ENCODE measurements at regions not wholly inside any gene's neighbourhood (a gene's known extent, or its start where the extent isn't known, plus 50 kb on each side); places are given as distances from the start of the nearest gene placed in this dataset.

GRCh38 chr10:29881336-29881771 lies 178.0 kb downstream of the JCAD start:
- no peaks in the 10 kb centered on the region for H3K27me3 ChIP-seq (ENCODE audit: control insufficient read depth, insufficient read depth, low read length)
- H3K4me1 ChIP-seq (ENCODE audit: control insufficient read depth, insufficient read depth, low read length): no peaks in the 10 kb centered on the region
- no peak overlapping the region for H3K4me3 ChIP-seq (ENCODE audit: low read depth, low read length)
- no peak overlapping the region for H3K27ac ChIP-seq (ENCODE audit: low read depth, low read length)
- no peak overlapping the region for H3K9ac ChIP-seq (ENCODE audit: low read depth, low read length)
- no peaks in the 10 kb centered on the region for H3K36me3 ChIP-seq (ENCODE audit: control insufficient read depth, insufficient read depth, low read length)
- no peaks in the 10 kb centered on the region for H3K9me3 ChIP-seq (ENCODE audit: control insufficient read depth, insufficient read depth, low read length)

DNA sequence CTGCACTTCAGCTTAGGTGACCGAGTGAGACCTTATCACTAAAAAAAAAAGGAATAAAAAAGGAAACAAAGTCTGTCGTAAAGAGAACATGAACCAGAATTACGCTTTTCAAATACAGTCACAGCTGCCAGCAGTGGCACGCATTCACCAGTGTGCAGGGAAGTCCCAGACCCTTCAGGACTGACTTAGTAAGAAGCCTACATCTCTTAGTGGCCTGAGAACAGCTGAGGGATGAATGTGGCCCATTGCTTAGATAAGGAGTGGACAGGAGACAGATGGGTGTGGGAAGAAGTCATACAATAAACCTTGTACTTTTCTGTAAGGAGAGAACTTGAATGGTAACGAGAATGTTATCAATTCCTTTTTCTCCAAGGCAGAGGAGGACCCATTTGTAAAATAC lies 178.5 kb downstream of the JCAD start:
- H3K27me3 ChIP-seq (ENCODE audit: control insufficient read depth, insufficient read depth, low read length): no peaks in the 10 kb centered on the region
- H3K9me3 ChIP-seq (ENCODE audit: control insufficient read depth, insufficient read depth, low read length): no peaks in the 10 kb centered on the region
- no peak overlapping the region for H3K4me3 ChIP-seq (ENCODE audit: low read depth, low read length)
- H3K4me1 ChIP-seq (ENCODE audit: control insufficient read depth, insufficient read depth, low read length): no peaks in the 10 kb centered on the region
- no peak overlapping the region for H3K27ac ChIP-seq (ENCODE audit: low read depth, low read length)
- H3K36me3 ChIP-seq (ENCODE audit: control insufficient read depth, insufficient read depth, low read length): no peaks in the 10 kb centered on the region
- H3K9ac ChIP-seq (ENCODE audit: low read depth, low read length): no peak overlapping the region

DNA sequence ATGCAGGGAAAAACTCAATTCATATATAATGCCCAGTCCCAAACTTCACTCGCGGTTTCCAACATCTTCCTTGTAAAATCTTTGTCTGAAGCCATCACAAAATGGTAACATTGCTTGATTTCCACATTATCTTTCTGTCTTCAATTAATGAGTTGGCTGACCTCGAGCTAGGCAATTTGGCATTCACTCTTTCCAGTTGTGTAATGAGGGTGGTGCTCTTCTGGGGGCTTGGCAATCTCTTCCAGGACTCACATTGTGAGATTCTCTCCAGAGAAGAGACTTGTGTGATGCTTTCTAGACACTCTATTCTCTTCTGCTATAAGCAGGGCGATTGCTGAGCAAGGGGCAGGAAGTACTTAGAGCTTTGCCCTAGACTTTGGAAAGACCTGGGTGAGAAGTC lies 179.5 kb downstream of the JCAD start:
- no peaks in the 10 kb centered on the region for H3K4me1 ChIP-seq (ENCODE audit: control insufficient read depth, insufficient read depth, low read length)
- H3K4me3 ChIP-seq (ENCODE audit: low read depth, low read length): no peak overlapping the region
- H3K27me3 ChIP-seq (ENCODE audit: control insufficient read depth, insufficient read depth, low read length): no peaks in the 10 kb centered on the region
- H3K36me3 ChIP-seq (ENCODE audit: control insufficient read depth, insufficient read depth, low read length): no peaks in the 10 kb centered on the region
- no peak overlapping the region for H3K9ac ChIP-seq (ENCODE audit: low read depth, low read length)
- no peaks in the 10 kb centered on the region for H3K9me3 ChIP-seq (ENCODE audit: control insufficient read depth, insufficient read depth, low read length)
- no peak overlapping the region for H3K27ac ChIP-seq (ENCODE audit: low read depth, low read length)

- Histone ChIP-seq H3K4me1 (ENCODE audit: control insufficient read depth, insufficient read depth, low read length) (no peaks in the 10 kb centered on the region), H3K27me3 (ENCODE audit: control insufficient read depth, insufficient read depth, low read length) (no peaks in the 10 kb centered on the region), H3K36me3 (ENCODE audit: control insufficient read depth, insufficient read depth, low read length) (no peaks in the 10 kb centered on the region), H3K9me3 (ENCODE audit: control insufficient read depth, insufficient read depth, low read length) (no peaks in the 10 kb centered on the region), H3K9ac (ENCODE audit: low read depth, low read length) (no peak overlapping the region), H3K4me3 (ENCODE audit: low read depth, low read length) (no peak overlapping the region), H3K27ac (ENCODE audit: low read depth, low read length) (no peak overlapping the region)
Observed at GRCh38 chr10:29878492-29878891, 180.9 kb downstream of the JCAD start.

- no peaks in the 10 kb centered on the region for H3K4me1 ChIP-seq (ENCODE audit: control insufficient read depth, insufficient read depth, low read length)
- no peaks in the 10 kb centered on the region for H3K36me3 ChIP-seq (ENCODE audit: control insufficient read depth, insufficient read depth, low read length)
- no peaks in the 10 kb centered on the region for H3K9me3 ChIP-seq (ENCODE audit: control insufficient read depth, insufficient read depth, low read length)
- no peak overlapping the region for H3K9ac ChIP-seq (ENCODE audit: low read depth, low read length)
- H3K27ac ChIP-seq (ENCODE audit: low read depth, low read length): no peak overlapping the region
- no peak overlapping the region for H3K4me3 ChIP-seq (ENCODE audit: low read depth, low read length)
- no peaks in the 10 kb centered on the region for H3K27me3 ChIP-seq (ENCODE audit: control insufficient read depth, insufficient read depth, low read length)
Observed at GRCh38 chr10:29877793-29878491, 181.4 kb downstream of the JCAD start.

- Histone ChIP-seq H3K9ac (ENCODE audit: low read depth, low read length) (no peak overlapping the region), H3K4me3 (ENCODE audit: low read depth, low read length) (no peak overlapping the region), H3K4me1 (ENCODE audit: control insufficient read depth, insufficient read depth, low read length) (no peaks in the 10 kb centered on the region), H3K27me3 (ENCODE audit: control insufficient read depth, insufficient read depth, low read length) (no peaks in the 10 kb centered on the region), H3K36me3 (ENCODE audit: control insufficient read depth, insufficient read depth, low read length) (no peaks in the 10 kb centered on the region), H3K9me3 (ENCODE audit: control insufficient read depth, insufficient read depth, low read length) (no peaks in the 10 kb centered on the region), H3K27ac (ENCODE audit: low read depth, low read length) (no peak overlapping the region)
Observed at GRCh38 chr10:29876008-29876555, 183.3 kb downstream of the JCAD start.

GRCh38 chr10:29874606-29875269 lies 184.6 kb downstream of the JCAD start:
- Histone ChIP-seq H3K27ac (ENCODE audit: low read depth, low read length) (no peak overlapping the region), H3K36me3 (ENCODE audit: control insufficient read depth, insufficient read depth, low read length) (no peaks in the 10 kb centered on the region), H3K9ac (ENCODE audit: low read depth, low read length) (no peak overlapping the region), H3K4me1 (ENCODE audit: control insufficient read depth, insufficient read depth, low read length) (no peaks in the 10 kb centered on the region), H3K9me3 (ENCODE audit: control insufficient read depth, insufficient read depth, low read length) (no peaks in the 10 kb centered on the region), H3K4me3 (ENCODE audit: low read depth, low read length) (no peak overlapping the region), H3K27me3 (ENCODE audit: control insufficient read depth, insufficient read depth, low read length) (no peaks in the 10 kb centered on the region)

GRCh38 chr10:29873941-29874484 lies 185.4 kb downstream of the JCAD start:
- Histone ChIP-seq H3K27ac (ENCODE audit: low read depth, low read length) (no peak overlapping the region), H3K36me3 (ENCODE audit: control insufficient read depth, insufficient read depth, low read length) (no peaks in the 10 kb centered on the region)

DNA sequence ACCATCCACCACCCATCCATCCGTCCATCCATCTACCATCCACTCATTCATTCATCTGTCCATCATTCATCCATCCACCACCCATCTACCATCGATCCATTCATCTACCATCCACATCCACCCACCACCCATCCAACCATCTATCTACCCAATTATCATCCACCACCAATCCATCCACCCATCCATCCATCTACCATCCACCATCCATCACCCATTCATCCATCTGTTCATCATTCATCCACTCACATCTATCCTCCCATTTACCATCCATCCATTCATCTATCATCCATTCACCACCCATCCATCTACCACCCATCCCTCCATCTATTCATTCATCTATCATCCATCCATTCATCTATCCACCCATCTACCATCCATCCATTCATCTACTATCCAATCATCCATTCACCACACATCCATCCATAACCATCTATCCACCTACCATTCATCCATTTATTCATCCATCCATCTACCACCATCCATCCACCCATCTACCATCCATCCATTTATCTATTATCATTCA lies 188.8 kb downstream of the JCAD start:
- Histone ChIP-seq H3K9ac (ENCODE audit: low read depth, low read length) (no peak overlapping the region), H3K4me1 (ENCODE audit: control insufficient read depth, insufficient read depth, low read length) (no peaks in the 10 kb centered on the region), H3K36me3 (ENCODE audit: control insufficient read depth, insufficient read depth, low read length) (no peaks in the 10 kb centered on the region), H3K9me3 (ENCODE audit: control insufficient read depth, insufficient read depth, low read length) (no peaks in the 10 kb centered on the region), H3K27ac (ENCODE audit: low read depth, low read length) (no peak overlapping the region), H3K27me3 (ENCODE audit: control insufficient read depth, insufficient read depth, low read length) (no peaks in the 10 kb centered on the region), H3K4me3 (ENCODE audit: low read depth, low read length) (no peak overlapping the region)

More at GRCh38 chr10:29873941-29874484, 185.4 kb downstream of the JCAD start:
- Histone ChIP-seq H3K27me3 (ENCODE audit: control insufficient read depth, insufficient read depth, low read length) (no peaks in the 10 kb centered on the region), H3K9me3 (ENCODE audit: control insufficient read depth, insufficient read depth, low read length) (no peaks in the 10 kb centered on the region), H3K4me1 (ENCODE audit: control insufficient read depth, insufficient read depth, low read length) (no peaks in the 10 kb centered on the region), H3K9ac (ENCODE audit: low read depth, low read length) (no peak overlapping the region), H3K4me3 (ENCODE audit: low read depth, low read length) (no peak overlapping the region)

GRCh38 chr10:29869593-29869992 lies 189.8 kb downstream of the JCAD start:
- no peak overlapping the region for H3K9ac ChIP-seq (ENCODE audit: low read depth, low read length)
- no peaks in the 10 kb centered on the region for H3K36me3 ChIP-seq (ENCODE audit: control insufficient read depth, insufficient read depth, low read length)
- no peak overlapping the region for H3K27ac ChIP-seq (ENCODE audit: low read depth, low read length)
- no peak overlapping the region for H3K4me3 ChIP-seq (ENCODE audit: low read depth, low read length)
- H3K27me3 ChIP-seq (ENCODE audit: control insufficient read depth, insufficient read depth, low read length): no peaks in the 10 kb centered on the region
- no peaks in the 10 kb centered on the region for H3K9me3 ChIP-seq (ENCODE audit: control insufficient read depth, insufficient read depth, low read length)
- H3K4me1 ChIP-seq (ENCODE audit: control insufficient read depth, insufficient read depth, low read length): no peaks in the 10 kb centered on the region

DNA sequence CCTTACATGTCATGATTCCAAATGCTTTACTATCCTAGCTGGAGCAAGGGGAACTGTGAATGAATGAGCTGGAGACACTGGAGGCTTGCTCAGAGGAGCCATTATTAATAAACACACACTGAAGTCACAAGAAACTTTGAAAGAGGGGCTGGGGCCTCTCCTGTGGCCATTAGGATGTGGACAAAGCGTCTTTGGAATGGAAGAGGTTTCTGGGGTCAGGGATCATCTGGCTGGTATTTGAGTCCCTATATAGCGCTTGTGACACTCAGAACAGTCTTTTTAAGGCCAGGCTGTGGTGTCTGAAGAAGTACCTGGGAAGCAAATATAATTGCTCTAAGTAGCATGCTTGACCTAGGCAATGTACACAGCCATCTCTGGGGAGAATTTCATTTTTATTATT lies 193.0 kb downstream of the JCAD start:
- Histone ChIP-seq H3K27ac (ENCODE audit: low read depth, low read length) (no peak overlapping the region), H3K4me1 (ENCODE audit: control insufficient read depth, insufficient read depth, low read length) (no peaks in the 10 kb centered on the region), H3K27me3 (ENCODE audit: control insufficient read depth, insufficient read depth, low read length) (no peaks in the 10 kb centered on the region), H3K9ac (ENCODE audit: low read depth, low read length) (no peak overlapping the region), H3K4me3 (ENCODE audit: low read depth, low read length) (no peak overlapping the region), H3K9me3 (ENCODE audit: control insufficient read depth, insufficient read depth, low read length) (no peaks in the 10 kb centered on the region), H3K36me3 (ENCODE audit: control insufficient read depth, insufficient read depth, low read length) (no peaks in the 10 kb centered on the region)
